GM23248 (cell line): ENCODE measurements at regions not wholly inside any gene's neighbourhood (a gene's known extent, or its start where the extent isn't known, plus 50 kb on each side); places are given as distances from the start of the nearest gene placed in this dataset.

Experiments used
- EZH2 ChIP-seq: fragments of 200-600 bp; sonication (generic); IDR thresholded peaks from 2 replicates; pipeline ENCODE4 v1.6.1; 2018; ENCODE audit warnings: antibody characterized with exemption, mild to moderate bottlenecking; ENCODE audit not compliant: insufficient read depth, poor library complexity, severe bottlenecking
- EZH2phosphoT487 ChIP-seq: fragments of 200-600 bp; sonication (generic); IDR thresholded peaks from 2 replicates; pipeline ENCODE4 v1.6.1; 2018; ENCODE audit warnings: antibody characterized with exemption, moderate library complexity, mild to moderate bottlenecking, low read depth; ENCODE audit not compliant: insufficient read depth

- TF ChIP-seq EZH2phosphoT487 = no peak
- TF ChIP-seq EZH2 = no peak
These were observed 67.7 kb upstream of the TNRC6C start for GRCh38 chr17:77890771-77891170.
